Peyer's patch (tissue), 4 donors: ENCODE measurements at regions not wholly inside any gene's neighbourhood (a gene's known extent, or its start where the extent isn't known, plus 50 kb on each side); places are given as distances from the start of the nearest gene placed in this dataset.

Experiments
- DNase-seq, 3 donors: peaks; one replicate each; pipeline ENCODE4 v3.0.0-alpha.2; 2017 to 2019
- H3K27ac ChIP-seq, 4 donors: fragments of 200-600 bp; sonication (generic); one replicate each; pipeline ENCODE4 v1.5.1; 2016 to 2019
- H3K27me3 ChIP-seq, 2 donors: fragments of 200-600 bp; sonication (generic); one replicate each; pipeline ENCODE4 v1.5.1; 2019
- H3K36me3 ChIP-seq, 3 donors: fragments of 200-600 bp; sonication (generic); one replicate each; pipeline ENCODE4 v1.5.1; 2016 to 2019
- H3K4me1 ChIP-seq, 4 donors: fragments of 200-600 bp; sonication (generic); one replicate each; pipeline ENCODE4 v1.5.1; 2016 to 2019
- H3K4me3 ChIP-seq, 4 donors: fragments of 200-600 bp; sonication (generic); 1 replicate in 3 of 4; 2 replicates in 1 of 4; pipeline ENCODE4 v1.5.1; 2016 to 2019; ENCODE audit warnings: mild to moderate bottlenecking in 1 of 4
- H3K9me3 ChIP-seq, 4 donors: fragments of 200-600 bp; sonication (generic); one replicate each; pipeline ENCODE4 v1.5.1; 2016 to 2019; ENCODE audit warnings: mild to moderate bottlenecking in 1 of 4
- POLR2A ChIP-seq, 2 donors: fragments of 450-650 bp; IDR thresholded peaks; one replicate each; pipeline ENCODE4 v1.5.1; 2017; ENCODE audit warnings: antibody characterized with exemption in 2 of 2, mild to moderate bottlenecking in 2 of 2, moderate library complexity in 2 of 2
- TF ChIP-seq, protein P1 (sequence below), 6 experiments: fragments of 450-650 bp in 4 of 6; fragments of 200-600 bp in 2 of 6; sonication (generic) in 1 of 6; IDR thresholded peaks; one replicate each; pipeline ENCODE4 v1.5.1; 2017 to 2019; ENCODE audit warnings: antibody characterized with exemption in 6 of 6, mild to moderate bottlenecking in 3 of 6, moderate library complexity in 1 of 6

DNA sequence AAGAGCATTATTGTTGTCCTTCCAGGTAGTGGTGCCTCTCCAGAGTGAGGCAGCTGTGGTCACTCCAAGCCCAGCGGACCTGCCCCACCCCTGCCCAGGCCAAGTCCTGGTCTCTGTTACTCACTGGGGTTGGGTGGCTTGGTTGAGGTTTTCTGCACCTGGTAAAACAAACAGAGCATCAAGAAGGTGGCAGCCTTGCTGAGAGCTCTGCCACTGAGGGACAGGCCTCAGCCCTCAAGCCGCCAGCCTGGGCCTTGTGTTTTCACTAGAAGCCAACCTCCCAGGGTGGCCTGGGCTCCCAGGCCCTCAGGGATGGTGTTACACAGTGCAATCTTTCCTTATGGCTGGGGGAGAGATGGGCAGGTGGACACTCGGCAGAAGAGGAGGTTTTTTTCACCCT lies 182.7 kb downstream of the BCOR start:
- DNase-seq: no peak
- TF ChIP-seq, protein P1, sequence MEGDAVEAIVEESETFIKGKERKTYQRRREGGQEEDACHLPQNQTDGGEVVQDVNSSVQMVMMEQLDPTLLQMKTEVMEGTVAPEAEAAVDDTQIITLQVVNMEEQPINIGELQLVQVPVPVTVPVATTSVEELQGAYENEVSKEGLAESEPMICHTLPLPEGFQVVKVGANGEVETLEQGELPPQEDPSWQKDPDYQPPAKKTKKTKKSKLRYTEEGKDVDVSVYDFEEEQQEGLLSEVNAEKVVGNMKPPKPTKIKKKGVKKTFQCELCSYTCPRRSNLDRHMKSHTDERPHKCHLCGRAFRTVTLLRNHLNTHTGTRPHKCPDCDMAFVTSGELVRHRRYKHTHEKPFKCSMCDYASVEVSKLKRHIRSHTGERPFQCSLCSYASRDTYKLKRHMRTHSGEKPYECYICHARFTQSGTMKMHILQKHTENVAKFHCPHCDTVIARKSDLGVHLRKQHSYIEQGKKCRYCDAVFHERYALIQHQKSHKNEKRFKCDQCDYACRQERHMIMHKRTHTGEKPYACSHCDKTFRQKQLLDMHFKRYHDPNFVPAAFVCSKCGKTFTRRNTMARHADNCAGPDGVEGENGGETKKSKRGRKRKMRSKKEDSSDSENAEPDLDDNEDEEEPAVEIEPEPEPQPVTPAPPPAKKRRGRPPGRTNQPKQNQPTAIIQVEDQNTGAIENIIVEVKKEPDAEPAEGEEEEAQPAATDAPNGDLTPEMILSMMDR (IDR thresholded peaks at IDR 0.05): no peak
- TF ChIP-seq POLR2A (IDR thresholded peaks at IDR 0.05): no peak
- H3K27me3 ChIP-seq: no peaks in the 10 kb centered on the region
- H3K9me3 ChIP-seq: no peaks in the 10 kb centered on the region
- H3K36me3 ChIP-seq: no peaks in the 10 kb centered on the region
- no peak overlapping the region for H3K4me3 ChIP-seq
- no peak overlapping the region for H3K27ac ChIP-seq
- no peaks in the 10 kb centered on the region for H3K4me1 ChIP-seq

DNA sequence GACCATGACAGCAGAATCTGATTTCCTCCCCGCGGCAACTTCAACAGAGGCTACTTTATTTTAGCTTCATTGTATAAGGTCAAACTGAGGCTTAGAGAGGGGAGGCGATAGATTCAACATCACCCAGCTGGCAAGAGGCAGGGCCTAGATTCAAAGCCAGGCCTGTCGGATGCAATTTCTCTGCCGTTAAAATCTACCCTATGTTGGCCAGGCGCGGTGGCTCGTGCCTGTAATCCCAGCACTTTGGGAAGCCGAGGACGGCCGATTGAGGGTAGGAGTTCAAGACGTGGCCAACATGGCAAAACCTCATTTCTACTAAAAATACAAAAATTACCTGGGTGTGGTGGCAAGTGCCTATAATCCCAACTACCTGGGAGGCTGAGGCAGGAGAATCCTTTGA lies 182.2 kb downstream of the BCOR start:
- TF ChIP-seq, protein P1 (IDR thresholded peaks at IDR 0.05): no peak
- no peak for TF ChIP-seq POLR2A (IDR thresholded peaks at IDR 0.05)
- no peak for DNase-seq
- Histone ChIP-seq H3K27me3 (no peaks in the 10 kb centered on the region), H3K27ac (no peak overlapping the region), H3K4me3 (no peak overlapping the region), H3K9me3 (no peaks in the 10 kb centered on the region), H3K4me1 (no peaks in the 10 kb centered on the region), H3K36me3 (no peaks in the 10 kb centered on the region)

DNA sequence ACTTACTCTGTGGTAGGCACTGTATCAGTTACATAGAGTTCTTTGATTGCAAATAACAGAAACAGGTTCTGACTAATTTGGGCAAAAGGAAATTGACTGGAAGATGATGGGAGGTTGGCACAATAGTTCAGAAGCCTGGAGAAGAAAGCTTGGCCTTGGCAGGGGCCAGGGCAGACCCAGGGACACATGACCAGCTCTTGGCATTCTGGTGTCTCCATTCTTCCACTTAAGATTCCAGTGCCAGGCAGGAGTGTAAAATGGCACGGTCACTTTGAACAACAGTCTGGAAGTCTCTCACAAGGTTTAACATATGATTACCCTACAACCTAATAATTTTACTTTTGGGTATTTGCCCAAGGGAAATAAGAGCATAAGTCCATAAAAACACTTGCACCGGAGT lies 175.9 kb downstream of the BCOR start:
- Histone ChIP-seq H3K27me3 (no peaks in the 10 kb centered on the region), H3K9me3 (no peaks in the 10 kb centered on the region), H3K36me3 (no peaks in the 10 kb centered on the region), H3K4me1 (no peaks in the 10 kb centered on the region), H3K27ac (no peak overlapping the region), H3K4me3 (no peak overlapping the region)
- no peak for DNase-seq
- TF ChIP-seq POLR2A (IDR thresholded peaks at IDR 0.05): no peak
- TF ChIP-seq, protein P1 (IDR thresholded peaks at IDR 0.05): no peak

DNA sequence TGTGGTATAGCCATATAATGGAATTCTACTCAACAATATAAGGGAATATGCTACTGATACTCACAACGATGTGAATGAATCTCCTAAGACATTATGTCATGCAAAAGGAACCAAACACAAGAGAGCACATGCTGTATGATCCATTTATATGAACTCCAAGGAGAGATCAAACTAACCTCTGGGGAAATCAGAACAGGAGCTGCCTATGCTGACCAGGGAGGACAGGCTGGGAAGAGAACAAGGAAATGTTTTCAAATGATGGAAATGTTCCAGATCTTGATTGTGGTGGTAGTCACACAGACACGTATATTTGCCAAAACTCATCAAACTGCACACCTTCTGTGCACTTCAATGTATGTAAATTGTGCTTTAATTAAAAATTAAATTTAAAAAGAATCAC lies 175.3 kb downstream of the BCOR start:
- H3K4me3 ChIP-seq: no peak overlapping the region
- no peak for DNase-seq
- no peak overlapping the region for H3K27ac ChIP-seq
- TF ChIP-seq, protein P1 (IDR thresholded peaks at IDR 0.05): no peak
- TF ChIP-seq POLR2A (IDR thresholded peaks at IDR 0.05): no peak
- no peaks in the 10 kb centered on the region for H3K4me1 ChIP-seq
- no peaks in the 10 kb centered on the region for H3K27me3 ChIP-seq
- H3K36me3 ChIP-seq: no peaks in the 10 kb centered on the region
- H3K9me3 ChIP-seq: no peaks in the 10 kb centered on the region

DNA sequence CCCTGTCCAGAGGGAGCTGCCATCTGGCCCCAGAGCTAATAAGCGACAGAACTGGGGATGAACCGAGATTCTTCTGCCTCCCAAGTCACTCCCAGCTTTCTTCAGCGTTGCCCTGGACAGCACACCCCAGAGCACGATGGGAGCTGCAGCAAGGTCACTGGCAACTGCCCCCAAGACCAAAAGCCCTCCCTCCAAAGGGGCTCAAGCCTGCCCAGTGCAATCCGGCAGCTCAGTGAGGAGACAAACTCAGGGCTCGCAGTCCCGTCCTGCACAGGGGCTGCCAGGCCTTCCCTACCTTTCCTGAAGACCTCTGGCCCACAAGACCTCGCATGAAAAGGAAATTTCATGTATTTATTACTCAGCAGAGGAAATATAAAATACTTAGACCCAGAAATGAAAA lies 174.8 kb downstream of the BCOR start:
- no peaks in the 10 kb centered on the region for H3K4me1 ChIP-seq
- no peak for DNase-seq
- H3K4me3 ChIP-seq: no peak overlapping the region
- H3K9me3 ChIP-seq: no peaks in the 10 kb centered on the region
- no peaks in the 10 kb centered on the region for H3K27me3 ChIP-seq
- H3K36me3 ChIP-seq: no peaks in the 10 kb centered on the region
- H3K27ac ChIP-seq: no peak overlapping the region
- TF ChIP-seq, protein P1 (IDR thresholded peaks at IDR 0.05): no peak
- no peak for TF ChIP-seq POLR2A (IDR thresholded peaks at IDR 0.05)

DNA sequence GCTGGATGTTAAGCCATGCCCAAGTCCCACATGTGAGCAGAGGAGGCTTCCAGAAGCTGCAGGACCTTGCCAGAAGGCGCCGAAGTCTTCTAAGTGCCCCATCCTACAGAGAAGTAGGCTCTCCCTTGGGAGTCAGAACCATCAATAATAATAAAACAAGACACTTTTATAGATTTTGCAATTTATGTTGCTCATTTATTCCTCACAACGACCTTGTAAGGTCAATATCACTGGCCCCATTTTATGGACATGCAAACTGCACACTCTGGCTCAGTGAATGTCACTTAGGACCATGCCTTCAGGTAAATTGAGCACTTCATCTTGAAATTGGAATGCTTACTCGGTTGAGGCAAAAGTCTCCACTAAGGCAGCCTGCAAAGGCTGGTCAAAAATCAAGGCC lies 170.4 kb downstream of the BCOR start:
- Histone ChIP-seq H3K4me1 (no peaks in the 10 kb centered on the region), H3K36me3 (no peaks in the 10 kb centered on the region), H3K9me3 (no peaks in the 10 kb centered on the region), H3K27ac (no peak overlapping the region), H3K27me3 (no peaks in the 10 kb centered on the region), H3K4me3 (no peak overlapping the region)
- DNase-seq: no peak
- no peak for TF ChIP-seq POLR2A (IDR thresholded peaks at IDR 0.05)
- TF ChIP-seq, protein P1 (IDR thresholded peaks at IDR 0.05): no peak
